Upper lobe of left lung (tissue), 6 donors: ENCODE measurements at regions not wholly inside any gene's neighbourhood (a gene's known extent, or its start where the extent isn't known, plus 50 kb on each side); places are given as distances from the start of the nearest gene placed in this dataset.

Experiments
- ATAC-seq, 2 donors: fragments of 200-7000 bp; cut with Tn5 transposase; one replicate each; pipeline ENCODE4 v1.9.1; 2022; ENCODE audit warnings: mild to moderate bottlenecking in 2 of 2, moderate library complexity in 2 of 2; ENCODE audit not compliant: low FRiP score in 2 of 2
- DNase-seq, 2 donors: peaks; one replicate each; pipeline ENCODE4 v3.0.0-alpha.2; 2019 to 2020
- H3K27ac ChIP-seq, 4 donors: fragments of 200-600 bp; sonication (generic); one replicate each; pipeline ENCODE4 v1.5.1; 2016 to 2019
- H3K27me3 ChIP-seq, 4 donors: fragments of 200-600 bp; sonication (generic); one replicate each; pipeline ENCODE4 v1.5.1; 2017 to 2019
- H3K36me3 ChIP-seq, 4 donors: fragments of 200-600 bp; sonication (generic); one replicate each; pipeline ENCODE4 v1.5.1; 2016 to 2019
- H3K4me1 ChIP-seq, 4 donors: fragments of 200-600 bp; sonication (generic); one replicate each; pipeline ENCODE4 v1.5.1; 2018 to 2019
- H3K4me3 ChIP-seq, 4 donors: fragments of 200-600 bp; sonication (generic); one replicate each; pipeline ENCODE4 v1.5.1; 2017 to 2019; ENCODE audit warnings: mild to moderate bottlenecking in 2 of 4, moderate library complexity in 1 of 4
- H3K9me3 ChIP-seq, 4 donors: fragments of 200-600 bp; sonication (generic); one replicate each; pipeline ENCODE4 v1.5.1; 2018 to 2019
- EP300 ChIP-seq, 4 donors: sonication (generic); formaldehyde crosslinking; IDR thresholded peaks; one replicate each; pipeline ENCODE4 v1.5.1; 2017; ENCODE audit warnings: antibody characterized with exemption in 4 of 4, control low read depth in 2 of 4
- POLR2A ChIP-seq, 4 donors: fragments of 450-650 bp; IDR thresholded peaks; one replicate each; pipeline ENCODE4 v1.5.1; 2016 to 2017; ENCODE audit warnings: antibody characterized with exemption in 4 of 4, mild to moderate bottlenecking in 2 of 4
- POLR2AphosphoS5 ChIP-seq, 2 donors: sonication (generic); formaldehyde crosslinking; IDR thresholded peaks; one replicate each; pipeline ENCODE4 v1.5.1; 2017; ENCODE audit warnings: antibody characterized with exemption in 2 of 2
- WGBS, 2 donors: methylation state at CpG; one replicate each; pipeline ENCODE4 v1.1.5; 2017 to 2018; 5-methylcytosine and 5-hydroxymethylcytosine counted together
- TF ChIP-seq, protein P1 (sequence below), 6 experiments: fragments of 450-650 bp in 4 of 6; fragments of 200-600 bp in 2 of 6; sonication (generic) in 2 of 6; IDR thresholded peaks; one replicate each; pipeline ENCODE4 v1.5.1; 2016 to 2019; ENCODE audit warnings: antibody characterized with exemption in 6 of 6
- donor health status: DM: no; HTN: no; CAD: no; lungs with moderate emphysema.
- donor health status: DM: no; HTN: yes; CAD: no; lungs with severe emphysema.

DNA sequence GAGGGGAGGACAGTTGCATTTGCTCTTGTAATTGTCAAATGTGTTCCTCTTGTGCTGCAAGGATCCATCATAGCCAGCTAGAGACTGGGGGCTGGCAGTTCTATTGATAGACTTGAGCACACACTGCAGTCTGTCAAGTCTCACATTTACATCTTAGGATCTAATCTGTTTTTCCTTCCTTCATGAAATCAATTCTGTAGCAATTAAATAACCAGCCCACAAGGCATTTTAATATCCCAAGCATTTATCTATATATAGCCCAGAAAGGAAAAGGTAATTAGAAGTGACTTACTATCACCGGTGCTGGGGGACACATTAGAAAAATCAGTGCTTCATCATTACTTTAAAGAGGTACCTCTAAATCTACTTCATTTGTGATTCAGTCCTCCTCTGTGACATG is 143.0 kb upstream of the STXBP5 start:
- H3K4me1 ChIP-seq = no peaks in the 10 kb centered on the region
- ATAC-seq (no peak), DNase-seq (no peak)
- no peak overlapping the region for H3K4me3 ChIP-seq
- 79 to 91% methylated on average over 1 of the region's 1 CpG for WGBS, 2 donors
- H3K36me3 ChIP-seq = no peaks in the 10 kb centered on the region
- H3K27ac ChIP-seq = no peak overlapping the region
- H3K27me3 ChIP-seq = no peaks in the 10 kb centered on the region
- TF ChIP-seq POLR2A (IDR thresholded peaks at IDR 0.05) (no peak), EP300 (IDR thresholded peaks at IDR 0.05) (no peak), POLR2AphosphoS5 (IDR thresholded peaks at IDR 0.05) (no peak)
- TF ChIP-seq, protein P1, sequence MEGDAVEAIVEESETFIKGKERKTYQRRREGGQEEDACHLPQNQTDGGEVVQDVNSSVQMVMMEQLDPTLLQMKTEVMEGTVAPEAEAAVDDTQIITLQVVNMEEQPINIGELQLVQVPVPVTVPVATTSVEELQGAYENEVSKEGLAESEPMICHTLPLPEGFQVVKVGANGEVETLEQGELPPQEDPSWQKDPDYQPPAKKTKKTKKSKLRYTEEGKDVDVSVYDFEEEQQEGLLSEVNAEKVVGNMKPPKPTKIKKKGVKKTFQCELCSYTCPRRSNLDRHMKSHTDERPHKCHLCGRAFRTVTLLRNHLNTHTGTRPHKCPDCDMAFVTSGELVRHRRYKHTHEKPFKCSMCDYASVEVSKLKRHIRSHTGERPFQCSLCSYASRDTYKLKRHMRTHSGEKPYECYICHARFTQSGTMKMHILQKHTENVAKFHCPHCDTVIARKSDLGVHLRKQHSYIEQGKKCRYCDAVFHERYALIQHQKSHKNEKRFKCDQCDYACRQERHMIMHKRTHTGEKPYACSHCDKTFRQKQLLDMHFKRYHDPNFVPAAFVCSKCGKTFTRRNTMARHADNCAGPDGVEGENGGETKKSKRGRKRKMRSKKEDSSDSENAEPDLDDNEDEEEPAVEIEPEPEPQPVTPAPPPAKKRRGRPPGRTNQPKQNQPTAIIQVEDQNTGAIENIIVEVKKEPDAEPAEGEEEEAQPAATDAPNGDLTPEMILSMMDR (IDR thresholded peaks at IDR 0.05) = no peak
- no peaks in the 10 kb centered on the region for H3K9me3 ChIP-seq

DNA sequence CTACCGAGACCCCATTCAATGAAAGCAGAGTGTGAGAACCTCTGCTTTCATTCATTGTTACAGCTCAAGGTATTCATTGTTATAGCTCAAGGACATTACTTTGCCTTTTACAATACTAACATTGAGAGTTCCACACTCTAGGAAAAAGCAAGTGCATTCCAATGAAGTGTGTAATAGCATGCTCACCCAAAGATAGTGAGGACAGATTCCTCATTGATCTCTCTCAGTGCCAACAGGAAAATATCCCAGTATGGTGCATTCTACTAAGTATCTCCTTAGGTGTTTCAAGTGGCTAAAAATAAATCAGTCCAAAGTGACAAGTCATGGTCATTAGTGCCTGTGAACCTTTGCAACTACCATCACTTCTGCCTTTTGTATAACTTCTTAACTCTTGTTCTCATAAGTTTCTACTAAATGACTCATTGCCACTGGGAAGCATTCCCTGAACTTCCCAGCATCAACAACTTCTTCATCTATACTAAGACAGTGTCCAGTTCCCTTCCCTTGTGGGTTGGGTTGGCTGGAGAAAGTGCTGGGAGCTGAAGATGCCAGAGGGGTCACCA is 140.7 kb upstream of the STXBP5 start:
- no peaks in the 10 kb centered on the region for H3K4me1 ChIP-seq
- DNase-seq = no peak
- no peak overlapping the region for H3K4me3 ChIP-seq
- peak in 1 of 2 donors; percentile 66 for ATAC-seq
- no peaks in the 10 kb centered on the region for H3K36me3 ChIP-seq
- no peaks in the 10 kb centered on the region for H3K9me3 ChIP-seq
- 77 to 96% methylated on average over 1 of the region's 1 CpG for WGBS, 2 donors
- no peaks in the 10 kb centered on the region for H3K27me3 ChIP-seq
- TF ChIP-seq POLR2A (IDR thresholded peaks at IDR 0.05) (no peak), POLR2AphosphoS5 (IDR thresholded peaks at IDR 0.05) (no peak), EP300 (IDR thresholded peaks at IDR 0.05) (no peak)
- TF ChIP-seq, protein P1 (IDR thresholded peaks at IDR 0.05) = no peak
- no peak overlapping the region for H3K27ac ChIP-seq

DNA sequence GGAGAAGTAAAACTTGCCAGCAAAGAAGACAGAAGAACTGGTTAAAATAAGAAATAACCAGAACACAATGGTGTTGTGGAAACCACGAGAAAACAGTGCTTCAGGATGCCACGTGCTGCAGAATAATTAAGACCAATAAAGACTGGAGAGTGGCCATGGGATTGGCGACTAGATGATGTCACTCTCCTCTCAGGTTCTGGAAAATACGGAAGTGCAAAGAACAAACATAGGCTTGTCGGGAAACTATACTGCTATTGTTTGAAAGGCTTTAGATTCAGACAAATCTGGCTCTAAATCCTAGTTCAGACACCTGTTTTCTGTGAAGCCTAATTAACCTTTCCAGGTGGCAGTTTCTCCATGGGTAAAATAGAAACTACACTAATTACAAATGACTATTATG is 138.4 kb upstream of the STXBP5 start:
- 73 to 80% methylated on average over 5 of the region's 5 CpGs for WGBS, 2 donors
- Histone ChIP-seq H3K4me1 (no peaks in the 10 kb centered on the region), H3K36me3 (no peaks in the 10 kb centered on the region), H3K9me3 (peaks cover 0 to 4% (median 0%) of the 10 kb centered on the region in 4 donors), H3K27me3 (no peaks in the 10 kb centered on the region), H3K27ac (no peak overlapping the region), H3K4me3 (no peak overlapping the region)
- TF ChIP-seq EP300 (IDR thresholded peaks at IDR 0.05) (no peak), POLR2A (IDR thresholded peaks at IDR 0.05) (no peak), POLR2AphosphoS5 (IDR thresholded peaks at IDR 0.05) (no peak)
- TF ChIP-seq, protein P1 (IDR thresholded peaks at IDR 0.05) = no peak
- ATAC-seq (no peak), DNase-seq (no peak)

DNA sequence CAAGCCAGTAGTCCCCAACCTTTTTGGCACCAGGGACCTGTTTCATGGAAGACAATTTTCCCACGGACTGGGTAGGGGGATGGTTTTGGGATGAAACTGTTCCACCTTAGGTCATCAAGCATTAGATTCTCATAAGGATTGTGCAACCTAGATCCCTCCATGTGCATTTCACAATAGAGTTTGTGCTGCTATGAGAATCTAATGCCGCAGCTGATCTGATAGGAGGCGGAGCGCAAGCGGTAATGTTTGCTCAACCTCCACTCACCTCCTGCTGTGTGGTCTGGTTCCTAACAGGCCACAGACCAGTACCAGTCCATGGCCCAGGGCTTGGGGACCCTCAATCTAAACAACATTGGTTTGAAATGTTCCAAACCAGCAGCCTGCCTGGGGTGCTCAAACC is 137.0 kb upstream of the STXBP5 start:
- WGBS, 2 donors = 95 to 96% methylated on average over 5 of the region's 5 CpGs
- ATAC-seq = no peak
- H3K4me3 ChIP-seq = no peak overlapping the region
- H3K36me3 ChIP-seq = no peaks in the 10 kb centered on the region
- peaks cover 0 to 4% (median 0%) of the 10 kb centered on the region in 4 donors for H3K9me3 ChIP-seq
- H3K27ac ChIP-seq = no peak overlapping the region
- DNase-seq = no peak
- no peaks in the 10 kb centered on the region for H3K27me3 ChIP-seq
- no peaks in the 10 kb centered on the region for H3K4me1 ChIP-seq
- TF ChIP-seq POLR2A (IDR thresholded peaks at IDR 0.05) = no peak
- TF ChIP-seq EP300 (IDR thresholded peaks at IDR 0.05) = no peak
- TF ChIP-seq, protein P1 (IDR thresholded peaks at IDR 0.05) = no peak
- TF ChIP-seq POLR2AphosphoS5 (IDR thresholded peaks at IDR 0.05) = no peak

DNA sequence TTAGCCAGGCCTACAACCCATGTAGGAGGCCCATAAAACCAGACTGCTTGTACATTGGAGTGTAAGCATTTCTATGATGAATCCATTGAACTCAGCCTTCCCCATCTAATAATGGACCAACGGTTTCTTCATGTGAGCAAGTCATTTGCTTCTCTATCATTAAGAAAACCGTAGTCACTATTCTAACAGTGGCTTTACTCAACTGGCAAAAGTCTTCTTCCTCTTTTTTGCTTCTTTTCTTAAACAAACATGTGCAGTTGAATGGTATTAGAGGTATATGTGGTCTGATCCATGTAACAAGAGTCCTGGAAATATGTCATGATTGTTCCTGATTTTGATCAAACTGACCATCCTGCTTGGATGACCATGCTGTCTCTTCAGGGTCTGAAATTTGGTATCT is 132.4 kb upstream of the STXBP5 start:
- 60 to 78% methylated on average over 2 of the region's 2 CpGs for WGBS, 2 donors
- Histone ChIP-seq H3K4me1 (no peaks in the 10 kb centered on the region), H3K27me3 (no peaks in the 10 kb centered on the region), H3K9me3 (peaks cover 0 to 4% (median 0%) of the 10 kb centered on the region in 4 donors), H3K27ac (no peak overlapping the region), H3K4me3 (no peak overlapping the region), H3K36me3 (no peaks in the 10 kb centered on the region)
- DNase-seq = no peak
- TF ChIP-seq, protein P1 (IDR thresholded peaks at IDR 0.05) = no peak
- TF ChIP-seq POLR2A (IDR thresholded peaks at IDR 0.05) (no peak), POLR2AphosphoS5 (IDR thresholded peaks at IDR 0.05) (no peak), EP300 (IDR thresholded peaks at IDR 0.05) (no peak)
- ATAC-seq = no peak
